GM12878 (cell line): ENCODE measurements at regions not wholly inside any gene's neighbourhood (a gene's known extent, or its start where the extent isn't known, plus 50 kb on each side); places are given as distances from the start of the nearest gene placed in this dataset.

ENCODE experiments used
- ATAC-seq: fragments of 200-7000 bp; cut with Tn5 transposase; 3 replicates; pipeline ENCODE4 v1.9.1; 2020; ENCODE audit warnings: mild to moderate bottlenecking, moderate library complexity
- BruUV-seq: library from RNA; stranded (reverse); fragments of 400-500 nt; replicated peaks from 2 replicates; lab custom pipeline; 2021; lab: Mats Ljungman, UMichigan
- CTCF ChIA-PET: fragments of 300-600 bp; sonication (Branson Sonifier 250); formaldehyde crosslinking; extraction: SDS; loops from one replicate; lab custom pipeline; 2021; ENCODE audit warnings: inconsistent platforms; lab: Yijun Ruan, JAX
- POLR2A ChIA-PET: fragments of 350-600 bp; formaldehyde crosslinking; extraction: SDS; loops from one replicate; lab custom pipeline; 2021; ENCODE audit warnings: inconsistent platforms; lab: Charles Lee
- RAD21 ChIA-PET: fragments of 300-600 bp; sonication (Branson Sonifier 250); formaldehyde crosslinking; loops from one replicate; lab custom pipeline; 2023; ENCODE audit warnings: antibody characterized with exemption; ENCODE audit not compliant: unreplicated experiment; lab: Charles Lee
- SMC1A ChIA-PET: fragments of 300-600 bp; sonication (Branson Sonifier 250); formaldehyde crosslinking; loops from one replicate; lab custom pipeline; 2023; ENCODE audit not compliant: unreplicated experiment, uncharacterized antibody; lab: Charles Lee
- DNase-seq: peaks from one replicate; pipeline ENCODE4 v3.0.0-alpha.2; 2011; ENCODE audit warnings: low read depth, low spot score
- FAIRE-seq: peaks from 3 replicates; lab custom pipeline; 2011; peaks lifted over from hg19 to GRCh38; lab: Jason Lieb, UNC
- H2AFZ ChIP-seq: 2 replicates; pipeline ENCODE4 v1.6.0; 2011; ENCODE audit warnings: low read depth, low read length, control low read depth; ENCODE audit not compliant: control insufficient read depth
- H3K27ac ChIP-seq: 2 replicates; pipeline ENCODE4 v1.5.1; 2011; ENCODE audit warnings: control low read depth; ENCODE audit not compliant: control insufficient read depth, insufficient read depth
- H3K27me3 ChIP-seq, 2 experiments: replicated peaks in 1 of 2; 2 replicates each; pipeline versions ENCODE4 v1.6.0 to v1.6.1; 2011; ENCODE audit warnings: low read length in 1 of 2; ENCODE audit not compliant: control insufficient read depth in 2 of 2, insufficient read depth in 2 of 2
- H3K36me3 ChIP-seq, 2 experiments: 2 replicates each; pipeline ENCODE4 v1.5.1; 2011; ENCODE audit warnings: low read length in 1 of 2; ENCODE audit not compliant: control insufficient read depth in 2 of 2, insufficient read depth in 2 of 2
- H3K4me1 ChIP-seq: 2 replicates; pipeline ENCODE4 v1.6.1; 2011; ENCODE audit warnings: mild to moderate bottlenecking, low read length, moderate library complexity, mixed read lengths; ENCODE audit not compliant: control insufficient read depth, insufficient read depth
- H3K4me2 ChIP-seq: 2 replicates; pipeline ENCODE4 v1.6.0; 2011; ENCODE audit warnings: control low read depth; ENCODE audit not compliant: control insufficient read depth, insufficient read depth
- H3K4me3 ChIP-seq: fragments of 200-600 bp; sonication (generic); 2 replicates; pipeline ENCODE4 v1.5.1; 2016
- H3K79me2 ChIP-seq: 2 replicates; pipeline ENCODE4 v1.6.0; 2011; ENCODE audit warnings: low read length; ENCODE audit not compliant: control insufficient read depth, insufficient read depth
- H3K9ac ChIP-seq: 2 replicates; pipeline ENCODE4 v1.8.0; 2011; ENCODE audit warnings: low read length, control low read depth, mixed read lengths; ENCODE audit not compliant: control insufficient read depth, insufficient read depth
- H3K9me3 ChIP-seq: replicated peaks from 3 replicates; pipeline ENCODE4 v1.5.1; 2011; ENCODE audit warnings: mild to moderate bottlenecking, low read length; ENCODE audit not compliant: control insufficient read depth, insufficient read depth
- H4K20me1 ChIP-seq: 2 replicates; pipeline ENCODE4 v1.6.0; 2011; ENCODE audit not compliant: control insufficient read depth, insufficient read depth
- BCL11A ChIP-seq: IDR thresholded peaks from 2 replicates; pipeline ENCODE4 v1.6.1; 2011; ENCODE audit warnings: low read depth, low read length
- EZH2 ChIP-seq: IDR thresholded peaks from 2 replicates; pipeline ENCODE4 v1.6.1; 2012; ENCODE audit warnings: low read depth, mild to moderate bottlenecking, control low read depth, inconsistent platforms, low read length, borderline replicate concordance; ENCODE audit not compliant: control insufficient read depth
- JUND ChIP-seq: IDR thresholded peaks from 2 replicates; pipeline ENCODE4 v1.6.1; 2012; ENCODE audit warnings: low read depth, mild to moderate bottlenecking, low read length, improper control_type of control experiment, moderate library complexity
- KDM1A ChIP-seq: fragments of 200-600 bp; sonication (generic); IDR thresholded peaks from 2 replicates; pipeline ENCODE4 v1.6.1; 2016; ENCODE audit warnings: borderline replicate concordance
- NFIC ChIP-seq: IDR thresholded peaks from 2 replicates; pipeline ENCODE4 v1.6.1; 2012; ENCODE audit warnings: low read depth, mild to moderate bottlenecking, inconsistent platforms, low read length, moderate library complexity
- SUZ12 ChIP-seq: fragments of 200-600 bp; sonication (generic); IDR thresholded peaks from one replicate; pipeline ENCODE4 v1.6.1; 2018; ENCODE audit warnings: antibody characterized with exemption, mild to moderate bottlenecking; ENCODE audit not compliant: unreplicated experiment
- TCF3 ChIP-seq: IDR thresholded peaks from 2 replicates; pipeline ENCODE4 v1.6.1; 2012; ENCODE audit warnings: low read depth, mild to moderate bottlenecking, low read length, borderline replicate concordance; ENCODE audit not compliant: insufficient read depth
- WGBS: methylation state at CpG from one replicate; pipeline ENCODE4 v1.1.6; 2016; ENCODE audit warnings: low lambda C conversion rate; ENCODE audit not compliant: insufficient replicate concordance, insufficient coverage; ENCODE audit errors: missing lambda C conversion rate; 5-methylcytosine and 5-hydroxymethylcytosine counted together
- in situ Hi-C: fragments of 300-500 bp; cut with MboI; formaldehyde crosslinking; loops from 9 replicates; pipeline ENCODE4 v1.14.3; 2018; ENCODE audit warnings: mixed read lengths
- intact Hi-C: fragments of 100-400 bp; cut with micrococcal nuclease; formaldehyde crosslinking; loops from one replicate; pipeline ENCODE4 v1.14.2; 2022; ENCODE audit not compliant: unreplicated experiment
- TF ChIP-seq, protein P1 (sequence below): IDR thresholded peaks from 2 replicates; pipeline ENCODE4 v1.6.1; 2011; ENCODE audit warnings: borderline replicate concordance, low read depth, mild to moderate bottlenecking, moderate library complexity, low read length; ENCODE audit not compliant: insufficient read depth, poor library complexity, severe bottlenecking
- TF ChIP-seq, protein P2 (sequence below): IDR thresholded peaks from 2 replicates; pipeline ENCODE4 v1.6.1; 2011; ENCODE audit warnings: low read depth, low read length, improper control_type of control experiment, borderline replicate concordance
- TF ChIP-seq, protein P3 (sequence below): fragments of 450-650 bp; IDR thresholded peaks from 2 replicates; pipeline ENCODE4 v1.6.1; 2017; ENCODE audit warnings: low read depth, mild to moderate bottlenecking, moderate library complexity
- TF ChIP-seq, protein P4 (sequence below): fragments of 450-650 bp; IDR thresholded peaks from 2 replicates; pipeline ENCODE4 v1.6.1; 2016; ENCODE audit warnings: mild to moderate bottlenecking

DNA sequence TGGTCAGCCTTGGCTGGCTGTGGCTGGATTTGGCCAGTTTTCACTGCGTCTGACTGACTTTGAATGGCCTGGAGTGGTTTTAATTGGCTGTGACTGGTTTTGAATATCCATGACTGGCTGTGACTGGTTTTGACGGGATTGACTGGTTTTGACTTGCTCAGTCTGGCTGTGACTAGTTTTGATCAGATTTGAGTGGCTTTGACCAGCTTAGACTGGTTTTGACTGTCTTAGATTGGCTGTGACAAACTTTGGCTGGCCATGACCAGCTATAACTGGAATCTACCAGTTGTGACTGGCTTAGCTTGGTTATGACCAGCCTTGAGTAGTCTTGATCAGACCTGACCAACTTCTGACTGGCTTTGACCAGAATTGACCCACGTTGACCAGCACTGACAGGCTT lies 168.4 kb upstream of the AMOT start:
- no peak overlapping the region for H3K4me2 ChIP-seq
- H2AFZ ChIP-seq, result no peak overlapping the region
- DNase-seq (no peak), FAIRE-seq (no peak), ATAC-seq (no peak)
- H3K4me3 ChIP-seq, result no peak overlapping the region
- no peaks in the 10 kb centered on the region for H3K4me1 ChIP-seq
- H3K9me3 ChIP-seq, result no peaks in the 10 kb centered on the region; the same call in 2 of the 3 replicates
- no TSS peak for BruUV-seq
- no peaks in the 10 kb centered on the region for H3K27me3 ChIP-seq
- no peak overlapping the region for H3K9ac ChIP-seq
- intact Hi-C loops (loop anchor here (10.0 kb wide), 1 partner anchor 234 kb away; no protein-coding TSS in a partner anchor), in situ Hi-C loops (no loop called here)
- no peak overlapping the region for H3K27ac ChIP-seq
- POLR2A ChIA-PET, result no interaction called here
- SMC1A ChIA-PET, result no interaction called here
- H3K36me3 ChIP-seq, result no peaks in the 10 kb centered on the region
- CTCF ChIA-PET, result no interaction called here
- TF ChIP-seq, protein P1, sequence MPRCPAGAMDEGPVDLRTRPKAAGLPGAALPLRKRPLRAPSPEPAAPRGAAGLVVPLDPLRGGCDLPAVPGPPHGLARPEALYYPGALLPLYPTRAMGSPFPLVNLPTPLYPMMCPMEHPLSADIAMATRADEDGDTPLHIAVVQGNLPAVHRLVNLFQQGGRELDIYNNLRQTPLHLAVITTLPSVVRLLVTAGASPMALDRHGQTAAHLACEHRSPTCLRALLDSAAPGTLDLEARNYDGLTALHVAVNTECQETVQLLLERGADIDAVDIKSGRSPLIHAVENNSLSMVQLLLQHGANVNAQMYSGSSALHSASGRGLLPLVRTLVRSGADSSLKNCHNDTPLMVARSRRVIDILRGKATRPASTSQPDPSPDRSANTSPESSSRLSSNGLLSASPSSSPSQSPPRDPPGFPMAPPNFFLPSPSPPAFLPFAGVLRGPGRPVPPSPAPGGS, result peak; percentile 41
- TF ChIP-seq EZH2 (no peak), TCF3 (0 out of 2 replicates have a peak, but pooled peaks have one; percentile 11)
- H3K79me2 ChIP-seq, result no peaks in the 10 kb centered on the region
- WGBS, result 0% methylated on average over 3 of the region's 3 CpGs
- no peaks in the 10 kb centered on the region for H4K20me1 ChIP-seq
- RAD21 ChIA-PET, result no interaction called here

DNA sequence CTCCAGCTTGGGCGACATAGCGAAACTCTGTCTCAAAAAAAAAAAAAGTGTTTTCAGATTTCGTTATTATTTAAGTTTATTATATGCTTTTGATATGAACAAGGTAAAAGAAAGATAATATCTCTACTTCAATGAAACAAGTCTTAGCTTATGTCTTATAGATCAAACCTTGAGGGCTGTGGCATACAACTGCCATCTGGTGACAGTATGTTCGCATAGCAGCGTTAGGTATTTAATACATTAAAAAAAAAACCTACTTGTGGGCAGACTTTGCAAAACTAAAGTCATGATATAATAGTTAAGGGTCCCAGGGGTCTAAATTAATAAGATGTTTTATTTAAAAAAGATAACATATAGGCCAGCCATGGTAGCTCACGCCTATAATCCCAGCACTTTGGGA lies 161.2 kb upstream of the AMOT start:
- no TSS peak for BruUV-seq
- CTCF ChIA-PET, result interaction anchor here (0.6 to 0.7 kb wide), 3 partner anchors 106 to 157 kb away, joined by 3 to 4 read pairs (median 3); no protein-coding TSS in a partner anchor
- Histone ChIP-seq H4K20me1 (no peaks in the 10 kb centered on the region), H3K4me2 (no peak overlapping the region), H3K4me3 (no peak overlapping the region), H3K27me3 (no peaks in the 10 kb centered on the region), H3K36me3 (no peaks in the 10 kb centered on the region), H3K27ac (no peak overlapping the region), H3K4me1 (no peaks in the 10 kb centered on the region), H3K9ac (no peak overlapping the region), H3K9me3 (no peaks in the 10 kb centered on the region), H3K79me2 (no peaks in the 10 kb centered on the region), H2AFZ (no peak overlapping the region)
- intact Hi-C loops, result loop anchor here (10.0 kb wide), 1 partner anchor 227 kb away; no protein-coding TSS in a partner anchor
- no peak for FAIRE-seq
- 67% methylated on average over 6 of the region's 6 CpGs for WGBS
- SMC1A ChIA-PET, result interaction anchor here (0.7 to 1.7 kb wide), 3 partner anchors 15 to 136 kb away, joined by 3 to 5 read pairs (median 3); no protein-coding TSS in a partner anchor
- POLR2A ChIA-PET, result no interaction called here
- DNase-seq, result no peak
- RAD21 ChIA-PET, result no interaction called here
- in situ Hi-C loops, result no loop called here
- ATAC-seq, result no peak
- TF ChIP-seq, protein P2, sequence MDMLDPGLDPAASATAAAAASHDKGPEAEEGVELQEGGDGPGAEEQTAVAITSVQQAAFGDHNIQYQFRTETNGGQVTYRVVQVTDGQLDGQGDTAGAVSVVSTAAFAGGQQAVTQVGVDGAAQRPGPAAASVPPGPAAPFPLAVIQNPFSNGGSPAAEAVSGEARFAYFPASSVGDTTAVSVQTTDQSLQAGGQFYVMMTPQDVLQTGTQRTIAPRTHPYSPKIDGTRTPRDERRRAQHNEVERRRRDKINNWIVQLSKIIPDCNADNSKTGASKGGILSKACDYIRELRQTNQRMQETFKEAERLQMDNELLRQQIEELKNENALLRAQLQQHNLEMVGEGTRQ, result no peak
- TF ChIP-seq KDM1A (no peak), JUND (no peak), BCL11A (no peak), NFIC (no peak), SUZ12 (no peak)
- TF ChIP-seq, protein P3, sequence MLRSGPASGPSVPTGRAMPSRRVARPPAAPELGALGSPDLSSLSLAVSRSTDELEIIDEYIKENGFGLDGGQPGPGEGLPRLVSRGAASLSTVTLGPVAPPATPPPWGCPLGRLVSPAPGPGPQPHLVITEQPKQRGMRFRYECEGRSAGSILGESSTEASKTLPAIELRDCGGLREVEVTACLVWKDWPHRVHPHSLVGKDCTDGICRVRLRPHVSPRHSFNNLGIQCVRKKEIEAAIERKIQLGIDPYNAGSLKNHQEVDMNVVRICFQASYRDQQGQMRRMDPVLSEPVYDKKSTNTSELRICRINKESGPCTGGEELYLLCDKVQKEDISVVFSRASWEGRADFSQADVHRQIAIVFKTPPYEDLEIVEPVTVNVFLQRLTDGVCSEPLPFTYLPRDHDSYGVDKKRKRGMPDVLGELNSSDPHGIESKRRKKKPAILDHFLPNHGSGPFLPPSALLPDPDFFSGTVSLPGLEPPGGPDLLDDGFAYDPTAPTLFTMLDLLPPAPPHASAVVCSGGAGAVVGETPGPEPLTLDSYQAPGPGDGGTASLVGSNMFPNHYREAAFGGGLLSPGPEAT, result no peak
- TF ChIP-seq, protein P4, sequence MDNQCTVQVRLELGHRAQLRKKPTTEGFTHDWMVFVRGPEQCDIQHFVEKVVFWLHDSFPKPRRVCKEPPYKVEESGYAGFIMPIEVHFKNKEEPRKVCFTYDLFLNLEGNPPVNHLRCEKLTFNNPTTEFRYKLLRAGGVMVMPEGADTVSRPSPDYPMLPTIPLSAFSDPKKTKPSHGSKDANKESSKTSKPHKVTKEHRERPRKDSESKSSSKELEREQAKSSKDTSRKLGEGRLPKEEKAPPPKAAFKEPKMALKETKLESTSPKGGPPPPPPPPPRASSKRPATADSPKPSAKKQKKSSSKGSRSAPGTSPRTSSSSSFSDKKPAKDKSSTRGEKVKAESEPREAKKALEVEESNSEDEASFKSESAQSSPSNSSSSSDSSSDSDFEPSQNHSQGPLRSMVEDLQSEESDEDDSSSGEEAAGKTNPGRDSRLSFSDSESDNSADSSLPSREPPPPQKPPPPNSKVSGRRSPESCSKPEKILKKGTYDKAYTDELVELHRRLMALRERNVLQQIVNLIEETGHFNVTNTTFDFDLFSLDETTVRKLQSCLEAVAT, result no peak
